GM18873 (cell line): ENCODE measurements at regions not wholly inside any gene's neighbourhood (a gene's known extent, or its start where the extent isn't known, plus 50 kb on each side); places are given as distances from the start of the nearest gene placed in this dataset.

Experiments used
- ATAC-seq: cut with Tn5 transposase; IDR thresholded peaks from one replicate; pipeline ENCODE4 v1.9.1; 2021; ENCODE audit warnings: mild to moderate bottlenecking, moderate library complexity, moderate number of reproducible peaks; ENCODE audit not compliant: unreplicated experiment, low FRiP score

DNA sequence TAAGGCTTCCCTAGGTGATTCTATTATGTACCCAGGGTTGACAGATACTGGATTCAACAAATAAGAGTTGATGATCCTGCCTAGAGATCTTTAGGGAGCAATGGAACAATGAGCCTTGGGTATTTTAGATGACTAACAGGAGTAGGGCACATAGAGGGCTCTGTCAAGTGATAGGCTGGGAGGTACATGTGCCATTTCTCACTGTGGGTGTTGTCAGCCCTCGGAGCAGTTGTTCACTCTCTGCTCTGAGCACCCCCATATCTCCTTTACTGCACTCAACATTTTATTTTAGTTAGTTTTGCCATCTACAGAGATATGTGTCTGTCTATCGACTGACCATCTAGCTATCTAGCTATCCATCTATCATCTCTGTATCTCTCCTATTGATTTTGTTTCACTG is 950.6 kb downstream of the TYW1 start:
- ATAC-seq, result no peak

DNA sequence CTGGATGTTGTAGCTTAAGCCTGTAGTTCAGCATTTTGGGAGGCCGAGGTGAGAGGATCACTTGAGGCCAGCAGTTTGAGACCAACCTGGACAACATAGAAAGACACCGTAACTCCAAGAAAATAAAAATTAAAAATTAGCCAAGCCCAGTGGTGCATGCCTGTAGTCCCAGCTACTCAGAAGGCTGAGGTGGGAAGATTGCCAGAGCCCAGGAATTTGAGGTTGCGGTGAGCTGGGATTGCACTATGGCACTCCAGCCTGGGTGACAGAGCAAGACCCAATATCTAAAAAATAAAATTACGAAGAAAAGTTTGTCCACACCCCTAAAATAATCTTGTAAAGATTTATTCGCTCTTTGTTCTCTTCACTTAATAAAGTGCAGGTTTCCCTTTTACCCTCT is 951.0 kb downstream of the TYW1 start:
- ATAC-seq, result no peak

DNA sequence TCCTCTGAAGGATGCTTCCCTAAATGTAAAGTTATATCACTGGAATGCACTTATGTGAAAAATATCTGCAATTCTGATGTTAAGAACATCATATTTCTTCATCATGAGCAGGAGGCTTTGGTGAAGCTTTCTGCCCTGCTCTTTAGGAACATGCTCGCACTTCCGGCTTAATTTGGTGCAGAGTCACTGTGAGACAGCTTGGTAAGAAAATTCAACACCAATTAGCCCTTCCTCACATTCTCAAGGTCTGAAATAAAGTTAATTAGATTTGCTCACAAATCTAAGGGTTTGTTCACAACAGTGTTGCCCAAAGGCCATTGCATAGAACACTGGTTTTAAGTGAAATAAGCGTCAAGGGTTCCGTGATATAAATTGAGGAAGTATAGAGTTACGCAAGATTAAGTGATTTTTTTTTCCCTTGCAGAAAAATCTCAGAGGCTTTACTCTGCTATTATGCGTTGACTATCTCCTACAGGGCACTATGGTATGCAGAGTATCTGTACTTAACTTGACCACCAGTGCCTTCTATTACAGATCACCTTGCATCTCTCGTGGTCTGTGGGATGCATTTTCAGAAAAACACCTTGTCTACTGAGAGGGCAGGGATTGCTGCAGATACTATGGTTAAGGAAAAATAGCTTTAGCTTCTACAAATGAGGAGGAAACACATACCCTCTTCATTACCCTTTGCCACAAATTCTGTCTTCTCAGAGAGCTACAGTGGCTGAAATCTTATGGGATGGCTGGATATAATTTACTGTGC is 953.9 kb downstream of the TYW1 start:
- ATAC-seq, result no peak

DNA sequence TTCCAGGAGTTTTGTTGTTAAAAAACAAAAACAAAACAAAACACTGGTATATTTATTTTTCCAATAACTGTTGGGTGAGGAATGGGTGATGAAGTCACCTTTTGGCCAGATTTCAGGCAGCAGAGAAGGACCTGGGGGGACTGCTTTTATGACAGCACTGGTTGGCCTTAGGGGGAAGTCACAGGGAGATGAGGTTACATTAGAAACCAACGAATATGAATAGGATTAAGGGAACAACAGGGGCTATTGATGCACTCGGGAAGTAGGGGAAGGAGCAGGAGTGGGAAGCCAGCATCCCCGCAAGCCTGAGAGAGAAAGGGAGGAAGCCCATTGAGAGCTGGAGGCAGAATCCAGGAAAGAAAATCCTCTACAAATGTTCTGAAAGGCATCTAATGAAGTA is 958.4 kb downstream of the TYW1 start:
- no peak for ATAC-seq

DNA sequence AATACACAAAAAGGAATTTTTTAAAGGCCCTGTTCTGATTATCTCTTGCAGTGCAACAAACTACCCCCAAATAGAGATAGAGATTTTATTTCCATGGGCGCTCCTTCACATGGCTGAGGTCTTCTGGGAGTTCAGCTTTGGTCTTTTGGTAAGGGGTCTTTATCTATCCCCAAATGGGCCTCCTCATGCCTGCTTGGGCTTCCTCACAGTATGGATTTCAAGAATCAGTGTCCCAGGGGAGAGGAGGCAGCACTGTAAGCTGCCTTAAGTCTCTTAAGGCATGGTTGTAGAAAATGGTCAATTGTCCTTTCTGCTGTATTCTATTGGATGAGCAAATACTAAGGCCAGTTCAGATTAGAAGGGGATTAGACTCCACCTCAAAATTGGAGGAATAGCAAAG is 966.2 kb downstream of the TYW1 start:
- no peak for ATAC-seq

DNA sequence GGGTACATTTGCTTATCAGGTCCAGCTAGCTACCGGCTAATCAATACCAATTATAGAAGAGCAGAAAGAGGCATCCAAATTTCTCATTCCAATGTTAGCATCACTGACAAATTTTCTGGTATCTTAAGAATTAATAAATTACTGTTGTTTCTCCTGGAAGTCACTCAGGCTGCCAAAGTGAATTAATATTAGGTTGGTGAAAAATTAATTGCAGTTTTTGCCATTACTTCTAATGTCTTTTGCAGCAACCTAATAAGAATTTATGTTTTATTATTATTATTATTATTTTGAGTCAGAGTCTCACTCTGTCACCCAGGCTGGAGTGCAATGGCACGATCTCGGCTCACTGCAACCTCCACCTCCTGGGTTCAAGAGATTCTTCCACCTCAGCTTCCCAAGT is 979.9 kb downstream of the TYW1 start:
- ATAC-seq, result no peak

DNA sequence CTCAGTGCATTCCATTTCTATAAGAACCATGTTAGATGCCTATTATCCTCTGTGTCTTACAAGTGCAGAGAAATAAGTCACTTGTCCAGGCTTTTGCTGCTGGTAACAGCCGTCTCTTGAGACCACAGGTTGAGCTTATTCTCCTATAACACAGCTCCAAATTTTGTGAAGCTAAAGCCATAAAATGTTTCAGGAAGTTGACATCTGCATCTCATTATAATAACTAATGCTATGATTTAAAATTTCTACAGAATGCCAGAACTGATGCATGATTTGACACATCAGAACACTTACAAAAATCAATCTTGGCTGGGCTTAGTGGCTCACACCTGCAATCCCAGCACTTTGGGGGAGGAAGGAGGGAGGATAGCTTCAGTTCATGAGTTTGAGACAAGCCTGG is 986.9 kb downstream of the TYW1 start:
- ATAC-seq, result no peak

DNA sequence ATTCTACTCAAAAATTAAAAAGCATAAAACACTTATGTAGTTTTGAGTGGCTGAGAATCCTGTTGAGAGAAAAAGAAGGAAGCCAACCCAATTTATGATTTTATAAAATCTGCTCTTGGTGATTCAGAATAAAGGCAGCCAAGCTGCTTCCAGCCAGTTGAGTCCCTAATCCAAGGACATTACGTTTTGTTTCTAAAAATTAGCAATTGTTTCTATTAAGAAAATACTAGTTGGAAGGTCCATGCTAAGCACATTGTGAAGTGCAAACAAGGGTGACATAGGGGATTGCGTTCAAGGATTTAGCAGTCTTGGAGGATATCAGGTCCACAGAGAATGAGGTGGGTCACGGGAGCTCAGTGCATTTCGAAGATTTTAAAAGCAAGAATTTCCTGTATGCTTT is 987.7 kb downstream of the TYW1 start:
- no peak for ATAC-seq

DNA sequence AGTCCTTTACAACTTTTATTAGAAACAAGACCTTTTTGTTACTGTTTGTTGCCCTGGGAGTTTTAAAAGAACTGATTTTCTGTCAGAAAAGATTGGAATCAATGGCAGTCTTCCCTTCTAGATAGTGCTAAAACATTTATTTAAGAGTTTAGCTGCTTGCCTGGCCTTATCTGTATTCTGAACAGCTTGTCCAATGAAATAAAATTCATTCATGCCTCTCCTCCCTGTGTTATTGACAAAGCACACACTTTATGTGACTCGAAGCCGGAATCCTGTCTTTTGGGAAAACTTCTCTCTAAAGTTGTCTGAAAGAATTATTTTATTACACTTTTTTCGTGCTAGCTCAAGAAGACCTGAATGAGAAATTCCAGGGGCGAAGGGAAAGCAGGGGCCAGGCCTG is 992.5 kb downstream of the TYW1 start:
- no peak for ATAC-seq

DNA sequence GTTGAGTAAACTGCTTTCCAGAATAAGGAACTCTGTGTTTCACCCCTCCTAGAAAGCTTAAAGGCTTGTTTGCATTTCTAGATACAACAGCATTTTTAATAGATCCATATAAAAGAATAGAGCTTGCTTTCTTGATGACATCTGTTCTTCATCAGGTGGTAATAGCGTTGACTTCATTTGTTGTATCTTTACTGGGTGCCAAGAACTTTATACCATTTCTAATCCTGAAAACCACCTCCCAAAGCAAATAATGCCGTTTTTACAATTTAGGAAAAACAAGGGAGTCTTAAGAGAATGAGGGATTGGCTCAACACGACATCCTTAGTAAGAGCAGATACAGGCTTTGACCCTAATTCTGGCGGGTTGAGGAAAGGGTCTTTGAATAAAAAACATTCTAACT is 993.4 kb downstream of the TYW1 start:
- no peak for ATAC-seq

DNA sequence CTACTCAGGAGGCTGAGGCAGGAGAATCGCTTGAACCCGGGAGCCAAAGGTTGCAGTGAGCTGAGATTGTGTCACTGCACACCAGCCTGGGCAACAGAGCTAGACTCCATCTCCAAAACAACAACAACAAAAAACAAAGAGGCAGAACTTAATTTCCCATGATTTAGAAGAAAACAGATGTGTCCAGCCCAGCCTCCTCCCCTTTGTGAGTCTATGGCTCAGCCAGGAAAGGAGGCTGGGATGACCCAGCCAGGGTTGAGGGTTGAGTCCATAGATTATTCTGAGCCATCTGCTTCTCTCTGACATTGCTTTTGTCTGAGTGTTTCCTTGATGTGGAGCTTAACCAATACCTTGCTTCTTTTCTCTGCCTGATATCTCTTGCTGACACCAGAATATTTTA is 994.1 kb downstream of the TYW1 start:
- ATAC-seq, result no peak

DNA sequence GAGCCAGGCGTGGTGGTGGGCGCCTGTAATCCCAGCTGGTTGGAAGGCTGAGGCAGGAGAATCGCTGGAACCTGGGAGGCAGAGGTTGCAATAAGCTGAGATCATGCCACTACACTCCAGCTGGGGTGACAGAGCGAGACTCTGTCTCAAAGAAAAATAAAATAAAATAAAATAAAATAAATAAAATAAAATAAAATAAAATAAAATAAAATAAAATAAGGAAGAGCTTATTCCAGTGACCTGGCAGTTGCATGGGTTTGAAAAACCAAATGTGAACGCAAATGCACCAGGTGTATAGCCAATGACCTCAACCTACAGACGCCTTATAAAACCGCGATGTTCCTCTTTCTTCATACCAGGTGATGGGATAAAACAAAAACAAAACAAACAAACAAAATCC is 995.7 kb downstream of the TYW1 start:
- no peak for ATAC-seq

DNA sequence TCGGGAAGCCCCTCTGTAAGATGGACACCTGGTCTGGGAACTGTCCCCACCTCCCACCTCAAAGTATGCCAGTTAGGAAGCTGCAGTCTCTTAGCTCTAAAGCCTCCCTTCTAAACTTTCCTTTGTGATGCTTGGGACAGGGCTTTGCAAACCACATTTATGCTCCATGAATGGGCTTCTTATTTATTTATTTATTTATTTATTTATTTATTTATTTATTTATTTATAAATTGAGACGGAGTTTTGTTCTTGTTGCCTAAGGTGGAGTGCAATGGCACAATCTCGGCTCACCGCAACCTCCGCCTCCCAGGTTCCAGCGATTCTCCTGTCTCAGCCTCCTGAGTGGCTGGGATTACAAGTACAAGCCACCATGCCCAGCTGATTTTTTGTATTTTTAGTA is 1009.4 kb downstream of the TYW1 start:
- ATAC-seq, result no peak

DNA sequence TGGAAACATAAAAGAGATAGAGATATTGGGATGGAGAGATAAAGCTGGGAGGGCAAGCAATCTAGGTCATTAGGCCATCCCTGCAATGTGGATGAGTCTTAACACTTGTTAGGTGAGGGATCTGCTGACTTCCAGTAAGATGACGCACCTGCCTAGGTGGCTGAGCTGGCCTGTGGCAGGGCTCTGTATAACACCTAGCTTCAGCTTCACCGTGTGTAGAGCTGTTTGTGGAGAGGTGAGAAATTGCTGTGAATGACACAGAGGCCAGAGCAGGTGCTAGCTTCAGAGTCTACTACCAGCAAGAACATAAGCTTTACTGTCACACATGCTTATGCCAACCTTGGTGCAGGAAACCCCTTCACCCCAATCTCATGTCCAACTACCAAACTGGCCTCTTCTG is 1010.0 kb downstream of the TYW1 start:
- no peak for ATAC-seq

DNA sequence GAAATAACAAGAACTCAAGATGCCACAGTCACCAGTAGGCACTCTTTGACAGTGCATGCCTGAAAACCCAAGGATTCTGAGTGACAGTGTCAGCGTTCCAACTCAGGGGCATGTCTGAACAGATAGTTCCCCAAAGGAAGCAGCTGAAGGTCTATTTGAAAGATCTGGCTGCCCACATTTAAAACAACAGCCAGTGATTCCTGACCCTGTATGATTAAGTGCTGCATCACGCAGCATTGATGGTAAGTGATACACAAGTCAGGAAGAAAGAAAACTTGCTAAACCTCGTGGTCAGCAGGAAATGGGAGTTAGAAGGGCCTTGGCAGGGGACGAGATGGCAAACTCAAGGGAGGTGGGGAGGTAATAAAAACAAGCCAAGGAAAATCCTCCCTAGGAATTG is 1013.1 kb downstream of the TYW1 start:
- ATAC-seq, result no peak

DNA sequence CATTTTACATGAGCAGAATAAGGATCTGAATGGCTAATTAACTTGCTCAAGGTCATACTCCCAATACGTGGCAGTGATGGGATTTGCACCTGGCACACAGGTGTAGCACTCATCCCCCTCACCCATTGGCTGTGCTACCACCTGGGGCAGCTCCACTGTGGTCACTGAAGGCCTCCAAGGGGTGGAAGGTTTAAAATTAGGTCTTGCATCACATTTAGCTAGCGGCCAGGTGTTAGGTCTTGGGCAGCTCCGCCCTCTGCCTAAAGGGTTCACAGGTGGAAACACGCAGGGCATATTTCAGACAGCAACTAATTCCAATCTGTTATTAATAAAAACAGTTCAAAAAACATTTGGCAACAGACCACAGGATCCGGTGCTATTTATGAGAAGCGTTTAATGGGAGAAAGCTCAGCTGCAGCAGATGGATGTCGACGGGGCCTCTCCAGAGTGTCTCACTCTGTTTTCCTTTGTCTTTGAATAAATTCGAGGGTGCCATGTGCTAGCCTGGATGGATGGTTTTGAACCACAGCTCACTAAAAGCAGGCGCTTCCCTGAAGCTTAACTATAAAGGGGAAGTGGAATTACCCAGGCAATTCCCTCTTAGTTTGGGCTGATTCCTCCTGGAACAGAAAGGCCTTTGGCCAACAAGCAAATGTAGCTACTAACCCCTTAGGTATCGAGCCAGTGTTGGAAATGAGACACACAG is 1017.6 kb downstream of the TYW1 start:
- ATAC-seq, result no peak

DNA sequence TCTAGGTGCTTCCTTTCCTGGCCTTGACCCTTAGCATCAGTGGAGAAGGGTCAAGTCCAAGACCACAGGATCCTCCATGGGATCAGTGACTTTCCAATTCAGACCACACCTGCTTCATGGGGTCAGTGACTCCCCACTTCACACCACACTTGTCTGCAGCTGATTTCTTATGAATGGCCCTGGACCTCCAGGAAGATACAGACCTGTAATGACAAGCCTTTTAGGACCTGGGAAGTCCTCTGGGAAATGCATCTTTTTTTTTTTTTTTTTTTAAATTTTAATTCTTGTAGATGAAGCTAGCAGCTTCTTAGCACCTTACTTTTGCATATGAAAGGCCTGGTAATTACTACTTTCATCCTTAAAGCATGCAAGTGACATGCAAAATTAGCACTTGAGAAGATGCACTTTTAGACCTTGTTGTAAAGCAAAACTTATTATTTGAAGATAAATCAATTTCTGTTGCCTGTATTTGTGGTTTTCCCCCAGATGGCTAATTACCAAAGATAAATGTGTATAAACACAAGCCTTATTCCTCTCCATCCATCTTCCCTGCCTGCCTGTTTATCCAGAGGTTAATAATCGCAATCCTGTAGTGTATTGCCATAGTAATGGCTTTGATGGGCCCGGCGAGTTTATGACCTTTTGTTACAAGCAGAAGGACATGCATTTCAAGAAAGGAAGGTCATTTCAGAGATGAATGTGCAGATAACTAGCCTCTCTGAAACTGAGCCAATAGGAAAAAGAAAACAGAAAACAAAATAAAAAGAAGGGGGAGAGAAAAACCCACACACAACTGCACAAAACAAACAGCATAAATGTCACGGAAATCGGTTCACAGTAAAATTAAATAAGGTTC is 1018.7 kb downstream of the TYW1 start:
- no peak for ATAC-seq

DNA sequence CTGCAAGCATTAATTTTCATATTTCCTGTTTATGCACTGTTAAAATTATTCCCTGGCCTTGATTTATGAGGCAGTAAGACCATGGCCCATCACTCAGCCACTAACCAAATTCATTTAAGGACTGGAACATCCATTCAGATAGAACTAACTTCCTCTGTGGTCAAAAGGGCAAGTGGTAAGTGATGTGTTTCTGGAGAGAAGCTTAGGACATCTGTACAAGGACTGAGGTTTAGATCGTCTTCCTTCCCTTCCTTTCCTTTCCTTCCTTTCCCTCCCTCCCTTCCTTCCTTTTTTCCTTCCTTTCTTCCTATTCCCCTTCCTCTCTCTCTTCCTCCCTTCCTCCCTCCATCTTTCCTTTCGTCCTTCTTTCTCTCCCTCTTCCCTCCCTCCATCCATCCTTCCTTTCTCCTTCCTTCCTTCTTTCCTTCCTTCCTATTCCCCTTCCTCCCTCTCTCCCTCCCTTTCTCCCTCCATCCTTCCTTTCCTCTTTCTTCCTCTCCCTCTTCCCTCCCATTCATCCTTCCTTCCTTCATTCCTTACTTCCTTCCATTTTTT is 1019.4 kb downstream of the TYW1 start:
- no peak for ATAC-seq

DNA sequence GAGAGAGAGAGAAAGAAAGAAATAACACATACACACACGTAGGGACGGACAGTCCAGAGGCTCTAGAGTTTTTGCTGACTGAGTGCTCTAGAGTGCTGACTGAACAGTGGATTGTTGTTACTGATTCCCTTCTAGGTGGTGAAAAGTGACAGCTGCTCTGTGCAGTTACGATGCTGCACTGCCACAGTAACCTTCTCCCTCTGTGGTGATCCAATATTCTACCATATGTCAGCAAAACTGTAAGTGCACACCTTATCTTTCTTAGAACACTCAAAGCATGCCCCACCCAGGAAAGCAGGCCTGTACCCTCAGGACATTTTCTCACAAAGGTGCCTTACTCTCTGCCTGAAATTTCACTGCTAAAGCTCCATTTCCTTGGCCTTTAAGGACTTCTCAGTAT is 1023.5 kb downstream of the TYW1 start:
- no peak for ATAC-seq

DNA sequence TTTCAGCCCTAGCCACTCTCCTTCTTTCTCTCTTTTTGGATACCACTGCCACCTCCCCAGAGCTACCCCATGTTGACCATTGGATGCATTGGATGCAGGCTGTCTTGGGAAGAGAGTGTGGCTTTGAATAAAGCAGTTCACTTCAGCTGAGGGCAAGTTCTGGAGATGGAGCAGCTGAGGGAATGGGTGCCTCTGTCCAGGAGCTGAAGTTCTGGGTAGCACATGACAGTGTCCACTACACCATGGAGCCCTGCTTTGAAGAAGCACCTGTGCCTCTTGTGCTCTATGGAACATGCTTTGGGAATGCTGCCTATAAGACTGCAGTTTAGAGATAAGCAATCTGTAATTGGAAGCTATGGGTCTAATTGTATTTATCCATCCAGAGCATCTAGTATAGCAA is 1028.7 kb downstream of the TYW1 start:
- ATAC-seq, result no peak

DNA sequence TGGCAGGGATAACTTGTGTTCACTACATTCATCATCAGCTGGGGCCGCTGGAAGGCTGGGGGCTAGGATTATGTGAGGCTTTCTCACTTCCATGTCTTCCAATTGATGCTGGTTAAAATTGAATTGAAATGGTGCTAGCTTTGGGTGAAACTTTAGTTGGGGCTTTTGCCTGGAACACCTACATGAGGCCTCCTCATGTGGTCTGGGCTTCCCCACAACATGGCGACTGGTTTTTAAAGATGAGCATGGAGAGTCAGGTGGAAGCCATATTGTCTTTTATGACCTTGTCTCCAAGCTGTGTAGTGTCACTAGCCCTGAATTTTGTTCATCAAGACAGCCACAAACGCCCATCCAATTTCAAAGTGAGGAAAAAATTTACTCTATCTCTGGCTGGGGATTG is 1033.9 kb downstream of the TYW1 start:
- no peak for ATAC-seq
